Neural cell (in vitro differentiated cells): ENCODE measurements at regions not wholly inside any gene's neighbourhood (a gene's known extent, or its start where the extent isn't known, plus 50 kb on each side); places are given as distances from the start of the nearest gene placed in this dataset.

ENCODE experiments used
- H2AFZ ChIP-seq: fragments of 200-600, 300-800 bp; sonication (generic), shearing (Covaris generic); 2 replicates; pipeline ENCODE4 v1.6.0; 2014; ENCODE audit warnings: low read depth, mild to moderate bottlenecking, antibody characterized with exemption, low read length, moderate library complexity
- H3F3A ChIP-seq: fragments of 200-600 bp; shearing (Covaris generic); 2 replicates; pipeline ENCODE4 v1.6.1; 2016; ENCODE audit warnings: mild to moderate bottlenecking, moderate library complexity, mixed read lengths, antibody characterized with exemption, low read length; ENCODE audit not compliant: insufficient read depth, poor library complexity, severe bottlenecking
- H3K27ac ChIP-seq: fragments of 200-600, 300-800 bp; sonication (generic), shearing (Covaris generic); 2 replicates; pipeline ENCODE4 v1.5.1; 2014; ENCODE audit warnings: mild to moderate bottlenecking, low read length, moderate library complexity
- H3K27me3 ChIP-seq: fragments of 300-800, 200-600 bp; sonication (generic), shearing (Covaris generic); 2 replicates; pipeline ENCODE4 v1.6.0; 2014; ENCODE audit warnings: mild to moderate bottlenecking, low read depth, low read length, moderate library complexity; ENCODE audit not compliant: insufficient read depth
- H3K36me3 ChIP-seq: fragments of 300-800, 200-600 bp; sonication (generic), shearing (Covaris generic); 2 replicates; pipeline ENCODE4 v1.5.1; 2014; ENCODE audit warnings: mild to moderate bottlenecking, antibody characterized with exemption, low read length, moderate library complexity; ENCODE audit not compliant: insufficient read depth
- H3K4me2 ChIP-seq: fragments of 300-800, 200-600 bp; sonication (generic), shearing (Covaris generic); 2 replicates; pipeline ENCODE4 v1.6.0; 2014; ENCODE audit warnings: mild to moderate bottlenecking, low read length
- H3K4me3 ChIP-seq: fragments of 300-800, 200-600 bp; sonication (generic), shearing (Covaris generic); 2 replicates; pipeline ENCODE4 v1.5.1; 2014; ENCODE audit warnings: mild to moderate bottlenecking, low read length, moderate library complexity
- H3K79me2 ChIP-seq: fragments of 200-600 bp; shearing (Covaris generic); replicated peaks from 2 replicates; pipeline ENCODE4 v1.6.0; 2014; ENCODE audit warnings: mild to moderate bottlenecking, low read length, moderate library complexity; ENCODE audit not compliant: insufficient read depth
- H3K9ac ChIP-seq: fragments of 300-800, 200-600 bp; sonication (generic), shearing (Covaris generic); 2 replicates; pipeline ENCODE4 v1.6.1; 2016; ENCODE audit warnings: mild to moderate bottlenecking, low read length, mixed read lengths
- H3K9me2 ChIP-seq: fragments of 200-600 bp; shearing (Covaris generic); 2 replicates; pipeline ENCODE4 v1.6.1; 2016; ENCODE audit warnings: mild to moderate bottlenecking, low read length, mixed read lengths; ENCODE audit not compliant: insufficient read depth
- H3K9me3 ChIP-seq: fragments of 200-600, 300-800 bp; sonication (generic), shearing (Covaris generic); 2 replicates; pipeline ENCODE4 v1.6.1; 2016; ENCODE audit warnings: mild to moderate bottlenecking, mixed run types, low read length, moderate library complexity, mixed read lengths
- H4K20me1 ChIP-seq: fragments of 200-600 bp; shearing (Covaris generic); 2 replicates; pipeline ENCODE4 v1.6.1; 2016; ENCODE audit warnings: mild to moderate bottlenecking, mixed run types; ENCODE audit not compliant: insufficient read depth
- EP300 ChIP-seq: fragments of 450-650 bp; conservative IDR thresholded peaks from 2 replicates; pipeline ENCODE4 v1.6.1; 2014; ENCODE audit warnings: antibody characterized with exemption, mild to moderate bottlenecking, moderate library complexity; ENCODE audit not compliant: poor library complexity, severe bottlenecking
- EZH2 ChIP-seq: fragments of 200-600, 300-800 bp; shearing (Covaris generic), sonication (generic); IDR thresholded peaks from 2 replicates; pipeline ENCODE4 v1.6.1; 2014; ENCODE audit warnings: antibody characterized with exemption, low read length, borderline replicate concordance, mild to moderate bottlenecking; ENCODE audit not compliant: insufficient read depth, poor library complexity, severe bottlenecking
- MXI1 ChIP-seq: fragments of 450-650 bp; conservative IDR thresholded peaks from 2 replicates; pipeline ENCODE4 v1.6.1; 2014; ENCODE audit warnings: antibody characterized with exemption, mild to moderate bottlenecking; ENCODE audit not compliant: poor library complexity, severe bottlenecking
- POLR2AphosphoS5 ChIP-seq: IDR thresholded peaks from 2 replicates; pipeline ENCODE4 v1.6.1; 2012
- RAD21 ChIP-seq: fragments of 450-650 bp; conservative IDR thresholded peaks from 2 replicates; pipeline ENCODE4 v1.6.1; 2014; ENCODE audit warnings: antibody characterized with exemption, mild to moderate bottlenecking, moderate library complexity
- SMC3 ChIP-seq: fragments of 450-650 bp; conservative IDR thresholded peaks from 2 replicates; pipeline ENCODE4 v1.6.1; 2014; ENCODE audit warnings: antibody characterized with exemption, mild to moderate bottlenecking, moderate library complexity; ENCODE audit not compliant: poor library complexity
- TAF1 ChIP-seq: IDR thresholded peaks from 2 replicates; pipeline ENCODE4 v1.6.1; 2012; ENCODE audit warnings: low read depth
- TF ChIP-seq, protein P1 (sequence below): fragments of 450-650 bp; IDR thresholded peaks from 2 replicates; pipeline ENCODE4 v1.5.1; 2014; ENCODE audit warnings: antibody characterized with exemption, mild to moderate bottlenecking, moderate library complexity; ENCODE audit not compliant: poor library complexity, severe bottlenecking
- TF ChIP-seq, protein P2 (sequence below): IDR thresholded peaks from 2 replicates; pipeline ENCODE4 v1.6.1; 2012; ENCODE audit warnings: borderline replicate concordance

DNA sequence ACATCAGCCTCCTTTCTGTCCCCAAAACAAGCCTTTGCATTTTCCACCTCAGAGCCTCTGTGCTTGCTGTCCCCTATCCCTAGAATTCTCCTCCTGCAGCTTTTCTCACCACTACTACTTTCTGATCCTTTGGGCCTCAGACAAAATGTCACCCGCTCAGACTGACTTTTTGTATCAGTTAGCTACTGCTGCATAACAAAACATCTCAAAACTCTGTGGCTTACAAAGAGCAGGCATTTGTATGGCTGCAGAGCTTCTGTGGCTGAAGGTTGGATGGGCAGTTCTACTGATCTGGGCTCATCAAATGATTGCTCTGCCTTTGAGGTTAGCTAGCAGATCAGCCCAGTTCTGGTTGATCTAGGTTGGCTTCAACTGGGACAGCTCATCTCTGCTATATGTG, 248.7 kb downstream of the MN1 start:
- Histone ChIP-seq H3F3A (no peaks in the 10 kb centered on the region), H3K9me3 (no peaks in the 10 kb centered on the region), H3K27ac (no peak overlapping the region), H4K20me1 (no peaks in the 10 kb centered on the region), H3K79me2 (no peaks in the 10 kb centered on the region), H3K9me2 (no peaks in the 10 kb centered on the region), H2AFZ (no peak overlapping the region), H3K27me3 (no peaks in the 10 kb centered on the region), H3K9ac (no peak overlapping the region), H3K36me3 (no peaks in the 10 kb centered on the region), H3K4me3 (no peak overlapping the region), H3K4me2 (no peak overlapping the region)
- TF ChIP-seq MXI1 (no peak), POLR2AphosphoS5 (no peak), TAF1 (no peak), SMC3 (no peak), EZH2 (no peak), RAD21 (no peak), EP300 (no peak)
- TF ChIP-seq, protein P1, sequence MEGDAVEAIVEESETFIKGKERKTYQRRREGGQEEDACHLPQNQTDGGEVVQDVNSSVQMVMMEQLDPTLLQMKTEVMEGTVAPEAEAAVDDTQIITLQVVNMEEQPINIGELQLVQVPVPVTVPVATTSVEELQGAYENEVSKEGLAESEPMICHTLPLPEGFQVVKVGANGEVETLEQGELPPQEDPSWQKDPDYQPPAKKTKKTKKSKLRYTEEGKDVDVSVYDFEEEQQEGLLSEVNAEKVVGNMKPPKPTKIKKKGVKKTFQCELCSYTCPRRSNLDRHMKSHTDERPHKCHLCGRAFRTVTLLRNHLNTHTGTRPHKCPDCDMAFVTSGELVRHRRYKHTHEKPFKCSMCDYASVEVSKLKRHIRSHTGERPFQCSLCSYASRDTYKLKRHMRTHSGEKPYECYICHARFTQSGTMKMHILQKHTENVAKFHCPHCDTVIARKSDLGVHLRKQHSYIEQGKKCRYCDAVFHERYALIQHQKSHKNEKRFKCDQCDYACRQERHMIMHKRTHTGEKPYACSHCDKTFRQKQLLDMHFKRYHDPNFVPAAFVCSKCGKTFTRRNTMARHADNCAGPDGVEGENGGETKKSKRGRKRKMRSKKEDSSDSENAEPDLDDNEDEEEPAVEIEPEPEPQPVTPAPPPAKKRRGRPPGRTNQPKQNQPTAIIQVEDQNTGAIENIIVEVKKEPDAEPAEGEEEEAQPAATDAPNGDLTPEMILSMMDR = no peak
- TF ChIP-seq, protein P2, sequence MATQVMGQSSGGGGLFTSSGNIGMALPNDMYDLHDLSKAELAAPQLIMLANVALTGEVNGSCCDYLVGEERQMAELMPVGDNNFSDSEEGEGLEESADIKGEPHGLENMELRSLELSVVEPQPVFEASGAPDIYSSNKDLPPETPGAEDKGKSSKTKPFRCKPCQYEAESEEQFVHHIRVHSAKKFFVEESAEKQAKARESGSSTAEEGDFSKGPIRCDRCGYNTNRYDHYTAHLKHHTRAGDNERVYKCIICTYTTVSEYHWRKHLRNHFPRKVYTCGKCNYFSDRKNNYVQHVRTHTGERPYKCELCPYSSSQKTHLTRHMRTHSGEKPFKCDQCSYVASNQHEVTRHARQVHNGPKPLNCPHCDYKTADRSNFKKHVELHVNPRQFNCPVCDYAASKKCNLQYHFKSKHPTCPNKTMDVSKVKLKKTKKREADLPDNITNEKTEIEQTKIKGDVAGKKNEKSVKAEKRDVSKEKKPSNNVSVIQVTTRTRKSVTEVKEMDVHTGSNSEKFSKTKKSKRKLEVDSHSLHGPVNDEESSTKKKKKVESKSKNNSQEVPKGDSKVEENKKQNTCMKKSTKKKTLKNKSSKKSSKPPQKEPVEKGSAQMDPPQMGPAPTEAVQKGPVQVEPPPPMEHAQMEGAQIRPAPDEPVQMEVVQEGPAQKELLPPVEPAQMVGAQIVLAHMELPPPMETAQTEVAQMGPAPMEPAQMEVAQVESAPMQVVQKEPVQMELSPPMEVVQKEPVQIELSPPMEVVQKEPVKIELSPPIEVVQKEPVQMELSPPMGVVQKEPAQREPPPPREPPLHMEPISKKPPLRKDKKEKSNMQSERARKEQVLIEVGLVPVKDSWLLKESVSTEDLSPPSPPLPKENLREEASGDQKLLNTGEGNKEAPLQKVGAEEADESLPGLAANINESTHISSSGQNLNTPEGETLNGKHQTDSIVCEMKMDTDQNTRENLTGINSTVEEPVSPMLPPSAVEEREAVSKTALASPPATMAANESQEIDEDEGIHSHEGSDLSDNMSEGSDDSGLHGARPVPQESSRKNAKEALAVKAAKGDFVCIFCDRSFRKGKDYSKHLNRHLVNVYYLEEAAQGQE = no peak

DNA sequence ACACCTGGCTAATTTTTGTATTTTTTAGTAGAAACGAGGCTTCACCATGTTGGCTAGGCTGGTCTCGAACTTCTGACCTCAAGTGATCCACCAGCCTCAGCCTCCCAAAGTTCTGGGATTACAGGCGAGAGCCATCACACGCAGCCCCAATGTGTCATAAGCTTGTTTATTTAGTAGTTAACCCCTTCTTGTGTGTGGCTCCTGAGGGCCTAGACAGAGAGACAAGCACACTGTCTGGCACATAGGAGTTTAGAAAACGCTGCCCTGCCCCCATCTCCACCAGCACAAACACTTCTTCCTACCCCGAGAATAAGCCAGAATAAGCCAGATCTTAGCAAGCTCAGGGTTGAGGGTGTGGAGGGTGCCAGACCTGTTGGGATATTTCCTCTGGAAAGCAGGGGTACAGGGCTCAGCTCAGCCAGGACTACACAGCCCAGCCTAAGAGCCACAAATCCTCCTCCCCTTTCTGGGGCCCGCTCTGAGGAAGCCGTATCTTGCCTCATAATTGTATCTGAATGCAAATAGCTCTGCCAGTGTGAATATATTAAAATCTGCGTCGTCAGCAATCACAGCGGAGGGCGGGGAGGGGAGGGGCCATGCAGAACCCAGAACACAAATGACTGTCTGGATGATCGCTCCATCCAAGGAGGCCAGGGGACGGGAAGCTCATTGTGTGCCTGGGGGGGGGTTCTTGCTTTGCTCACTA, 247.3 kb downstream of the MN1 start:
- H3K9me3 ChIP-seq = no peaks in the 10 kb centered on the region
- peak overlapping the region; percentile 53 for H3K9ac ChIP-seq
- H3K4me3 ChIP-seq = peak overlapping the region; percentile 42
- no peaks in the 10 kb centered on the region for H4K20me1 ChIP-seq
- H3K27me3 ChIP-seq = no peaks in the 10 kb centered on the region
- no peaks in the 10 kb centered on the region for H3K36me3 ChIP-seq
- no peak overlapping the region for H3K4me2 ChIP-seq
- H3K9me2 ChIP-seq = no peaks in the 10 kb centered on the region
- TF ChIP-seq MXI1 (no peak), EZH2 (no peak)
- TF ChIP-seq, protein P1 = no peak
- H3K79me2 ChIP-seq = no peaks in the 10 kb centered on the region
- no peaks in the 10 kb centered on the region for H3F3A ChIP-seq
- peak overlapping the region; percentile 84 for H3K27ac ChIP-seq
- H2AFZ ChIP-seq = no peak overlapping the region
